Fibroblast of lung (primary cell): ENCODE measurements at regions not wholly inside any gene's neighbourhood (a gene's known extent, or its start where the extent isn't known, plus 50 kb on each side); places are given as distances from the start of the nearest gene placed in this dataset.

Experiments
- DNase-seq, 2 donors: peaks; one replicate each; pipeline versions ENCODE4 v3.0.0 to v3.0.0-alpha.2; 2010; ENCODE audit warnings: low read depth in 2 of 2
- H2AFZ ChIP-seq: 2 replicates; pipeline ENCODE4 v1.5.1; 2012; ENCODE audit warnings: low read length, control low read depth, inconsistent platforms
- H3K27ac ChIP-seq: 2 replicates; pipeline ENCODE4 v1.5.1; 2011; ENCODE audit warnings: low read length, control low read depth; ENCODE audit not compliant: insufficient read depth
- H3K27me3 ChIP-seq: 2 replicates; pipeline ENCODE4 v1.5.1; 2011; ENCODE audit warnings: mild to moderate bottlenecking, low read length; ENCODE audit not compliant: control insufficient read depth, insufficient read depth
- H3K36me3 ChIP-seq: 2 replicates; pipeline ENCODE4 v1.5.1; 2011; ENCODE audit warnings: low read length; ENCODE audit not compliant: control insufficient read depth, insufficient read depth
- H3K4me1 ChIP-seq: 2 replicates; pipeline ENCODE4 v1.5.1; 2011; ENCODE audit warnings: low read length; ENCODE audit not compliant: control insufficient read depth, insufficient read depth; ENCODE audit errors: extremely low read depth
- H3K4me2 ChIP-seq: 2 replicates; pipeline ENCODE4 v1.5.1; 2011; ENCODE audit warnings: low read length, control low read depth; ENCODE audit not compliant: insufficient read depth; ENCODE audit errors: extremely low read depth
- H3K4me3 ChIP-seq, 4 experiments: fragments of 200-600 bp in 1 of 4; sonication (generic) in 1 of 4; replicated peaks in 1 of 4; 2 replicates each; pipeline ENCODE4 v1.5.1; 2011 to 2016; ENCODE audit warnings: low read length in 4 of 4, low read depth in 3 of 4, mild to moderate bottlenecking in 3 of 4, control low read depth in 2 of 4, inconsistent platforms in 1 of 4, mixed read lengths in 1 of 4; ENCODE audit not compliant: insufficient read depth in 1 of 4; ENCODE audit errors: control extremely low read depth in 1 of 4
- H3K79me2 ChIP-seq: 2 replicates; pipeline ENCODE4 v1.5.1; 2012; ENCODE audit warnings: mild to moderate bottlenecking, low read length, inconsistent platforms; ENCODE audit not compliant: control insufficient read depth, insufficient read depth
- H3K9ac ChIP-seq: 2 replicates; pipeline ENCODE4 v1.5.1; 2011; ENCODE audit warnings: mild to moderate bottlenecking, low read length, control low read depth; ENCODE audit not compliant: insufficient read depth
- H3K9me3 ChIP-seq: 2 replicates; pipeline ENCODE4 v1.5.1; 2012; ENCODE audit warnings: low read depth, low read length; ENCODE audit not compliant: control insufficient read depth, insufficient read depth
- H4K20me1 ChIP-seq: 2 replicates; pipeline ENCODE4 v1.5.1; 2011; ENCODE audit warnings: low read length; ENCODE audit not compliant: control insufficient read depth, insufficient read depth; ENCODE audit errors: extremely low read depth
- CTCF ChIP-seq, 2 donors: IDR thresholded peaks in 1 of 2; conservative IDR thresholded peaks in 1 of 2; 1 replicate in 1 of 2; 2 replicates in 1 of 2; pipeline ENCODE4 v1.5.1; 2011 to 2012; ENCODE audit warnings: low read length in 2 of 2, control low read depth in 1 of 2, inconsistent platforms in 1 of 2, low read depth in 1 of 2, mild to moderate bottlenecking in 1 of 2
- EZH2 ChIP-seq: IDR thresholded peaks from 2 replicates; pipeline ENCODE4 v1.5.1; 2012; ENCODE audit warnings: low read length, control low read depth, mild to moderate bottlenecking; ENCODE audit errors: missing control alignments

- H3K9me3 ChIP-seq: no peaks in the 10 kb centered on the region
- H3K9ac ChIP-seq: no peak overlapping the region
- DNase-seq: no peak
- H3K36me3 ChIP-seq: no peaks in the 10 kb centered on the region
- H3K79me2 ChIP-seq: no peaks in the 10 kb centered on the region
- no peak for TF ChIP-seq EZH2
- TF ChIP-seq CTCF (conservative IDR thresholded peaks at IDR 0.05 in 1 of 2, IDR thresholded peaks at IDR 0.05 in 1 of 2; ENCODE audit: low read depth in 1 of 2, low read length in 2 of 2): no peak
- no peaks in the 10 kb centered on the region for H3K4me1 ChIP-seq
- H2AFZ ChIP-seq: no peak overlapping the region
- H3K27ac ChIP-seq: no peak overlapping the region
- no peak overlapping the region for H3K4me2 ChIP-seq
- H3K27me3 ChIP-seq: no peaks in the 10 kb centered on the region
- no peak overlapping the region for H3K4me3 ChIP-seq
- H4K20me1 ChIP-seq: no peaks in the 10 kb centered on the region
Observed at GRCh38 chr4:156036496-156036895, 82.8 kb upstream of the CTSO start.

DNA sequence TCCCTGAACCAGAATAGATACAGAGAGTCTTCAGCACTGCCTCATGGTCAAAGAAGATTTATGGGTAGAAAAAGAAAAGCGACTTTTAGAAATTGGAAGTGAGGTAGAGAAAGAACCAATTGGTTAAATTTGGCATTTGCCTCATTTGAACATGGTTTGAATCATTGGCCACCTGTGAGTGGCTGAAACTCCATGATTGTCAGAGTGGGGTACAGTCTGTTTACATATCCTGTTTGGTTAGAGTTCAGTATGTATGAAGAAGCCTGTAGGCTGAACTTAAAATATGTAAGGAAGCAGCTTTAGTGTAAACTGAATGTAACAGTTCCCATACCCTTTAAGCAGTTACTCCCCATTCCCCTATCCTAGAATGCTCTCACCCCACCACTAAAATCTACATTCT lies 76.0 kb upstream of the CTSO start:
- Histone ChIP-seq H3K79me2 (no peaks in the 10 kb centered on the region), H3K27ac (no peak overlapping the region), H3K9ac (no peak overlapping the region), H3K9me3 (no peaks in the 10 kb centered on the region), H3K27me3 (no peaks in the 10 kb centered on the region), H3K4me1 (no peaks in the 10 kb centered on the region), H3K4me2 (no peak overlapping the region), H4K20me1 (no peaks in the 10 kb centered on the region), H3K4me3 (no peak overlapping the region), H2AFZ (no peak overlapping the region), H3K36me3 (no peaks in the 10 kb centered on the region)
- no peak for DNase-seq
- no peak for TF ChIP-seq CTCF (conservative IDR thresholded peaks at IDR 0.05 in 1 of 2, IDR thresholded peaks at IDR 0.05 in 1 of 2; ENCODE audit: low read depth in 1 of 2, low read length in 2 of 2)

- no peak overlapping the region for H3K4me3 ChIP-seq
- H3K4me2 ChIP-seq: no peak overlapping the region
- no peak overlapping the region for H3K27ac ChIP-seq
- H3K9ac ChIP-seq: no peak overlapping the region
- no peaks in the 10 kb centered on the region for H3K4me1 ChIP-seq
- no peaks in the 10 kb centered on the region for H4K20me1 ChIP-seq
- no peaks in the 10 kb centered on the region for H3K36me3 ChIP-seq
- H3K9me3 ChIP-seq: no peaks in the 10 kb centered on the region
- no peaks in the 10 kb centered on the region for H3K27me3 ChIP-seq
- H2AFZ ChIP-seq: no peak overlapping the region
- no peak for DNase-seq
- H3K79me2 ChIP-seq: no peaks in the 10 kb centered on the region
- TF ChIP-seq EZH2: no peak
- no peak for TF ChIP-seq CTCF (conservative IDR thresholded peaks at IDR 0.05 in 1 of 2, IDR thresholded peaks at IDR 0.05 in 1 of 2; ENCODE audit: low read depth in 1 of 2, low read length in 2 of 2)
Observed at GRCh38 chr4:156021298-156021697, 67.6 kb upstream of the CTSO start.
